Activated B cell treated with CpG ODN at 0.5 μM for 24 hours (primary cell): ENCODE measurements at regions not wholly inside any gene's neighbourhood (a gene's known extent, or its start where the extent isn't known, plus 50 kb on each side); places are given as distances from the start of the nearest gene placed in this dataset.

ENCODE experiments used
- ATAC-seq: fragments of 200-7000 bp; cut with Tn5 transposase; one replicate; pipeline ENCODE4 v1.10.0; 2021; ENCODE audit warnings: low read depth, mild to moderate bottlenecking, moderate library complexity
- CTCF ChIA-PET: fragments of 350-600 bp; sonication (Branson Sonifier 250); formaldehyde crosslinking; loops from one replicate; lab custom pipeline; 2021; ENCODE audit warnings: antibody characterized with exemption; lab: Charles Lee
- POLR2A ChIA-PET: fragments of 350-600 bp; sonication (Branson Sonifier 250); formaldehyde crosslinking; loops from one replicate; lab custom pipeline; 2021; ENCODE audit warnings: antibody characterized with exemption; lab: Charles Lee
- DNase-seq: peaks from one replicate; pipeline ENCODE4 v3.0.0; 2022
- H3K27ac Mint-ChIP-seq: one replicate; pipeline ENCODE4 v1.8.0; 2020; ENCODE audit warnings: mixed read lengths
- H3K27me3 Mint-ChIP-seq: one replicate; pipeline ENCODE4 v1.8.0; 2021; ENCODE audit warnings: mixed read lengths
- H3K36me3 Mint-ChIP-seq: one replicate; pipeline ENCODE4 v1.8.0; 2021; ENCODE audit warnings: low read depth, mixed read lengths
- H3K4me1 Mint-ChIP-seq: one replicate; pipeline ENCODE4 v1.8.0; 2021; ENCODE audit warnings: mixed read lengths
- H3K4me3 Mint-ChIP-seq: one replicate; pipeline ENCODE4 v1.8.0; 2020; ENCODE audit warnings: mild to moderate bottlenecking, mixed read lengths
- H3K9me3 Mint-ChIP-seq: one replicate; pipeline ENCODE4 v1.8.0; 2020; ENCODE audit warnings: mixed read lengths
- intact Hi-C: fragments of 100-400 bp; cut with micrococcal nuclease; formaldehyde crosslinking; loops from one replicate; pipeline ENCODE4 v1.15.1; 2024
- TF ChIP-seq, protein P1 (sequence below): fragments of 200-600 bp; IDR thresholded peaks from one replicate; pipeline ENCODE4 v1.8.0; 2022; ENCODE audit warnings: antibody characterized with exemption, mild to moderate bottlenecking

DNA sequence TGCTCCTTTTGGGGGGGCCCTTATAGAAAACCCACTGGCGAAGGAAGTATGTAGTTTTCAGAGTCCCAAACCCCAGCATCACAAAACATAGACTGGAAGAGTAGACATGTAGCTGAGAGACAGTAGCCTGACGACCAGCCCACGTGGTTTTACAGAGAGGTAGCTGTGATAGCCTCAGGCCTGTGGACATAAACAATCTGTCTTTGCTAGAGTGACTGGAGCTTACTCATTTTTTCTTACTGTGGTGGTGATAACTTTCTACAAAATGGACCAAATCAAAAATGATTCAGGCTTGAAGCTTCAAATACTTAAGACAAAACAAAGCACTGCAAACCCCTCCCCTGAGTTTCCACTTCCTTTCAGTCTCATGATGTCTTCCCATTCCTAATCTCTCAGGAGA lies 497.0 kb downstream of the RWDD3 start:
- Mint-ChIP-seq H3K36me3 (no peaks in the 10 kb centered on the region), H3K4me1 (no peaks in the 10 kb centered on the region), H3K27ac (no peak overlapping the region), H3K4me3 (no peak overlapping the region), H3K27me3 (no peaks in the 10 kb centered on the region), H3K9me3 (no peaks in the 10 kb centered on the region)
- TF ChIP-seq, protein P1, sequence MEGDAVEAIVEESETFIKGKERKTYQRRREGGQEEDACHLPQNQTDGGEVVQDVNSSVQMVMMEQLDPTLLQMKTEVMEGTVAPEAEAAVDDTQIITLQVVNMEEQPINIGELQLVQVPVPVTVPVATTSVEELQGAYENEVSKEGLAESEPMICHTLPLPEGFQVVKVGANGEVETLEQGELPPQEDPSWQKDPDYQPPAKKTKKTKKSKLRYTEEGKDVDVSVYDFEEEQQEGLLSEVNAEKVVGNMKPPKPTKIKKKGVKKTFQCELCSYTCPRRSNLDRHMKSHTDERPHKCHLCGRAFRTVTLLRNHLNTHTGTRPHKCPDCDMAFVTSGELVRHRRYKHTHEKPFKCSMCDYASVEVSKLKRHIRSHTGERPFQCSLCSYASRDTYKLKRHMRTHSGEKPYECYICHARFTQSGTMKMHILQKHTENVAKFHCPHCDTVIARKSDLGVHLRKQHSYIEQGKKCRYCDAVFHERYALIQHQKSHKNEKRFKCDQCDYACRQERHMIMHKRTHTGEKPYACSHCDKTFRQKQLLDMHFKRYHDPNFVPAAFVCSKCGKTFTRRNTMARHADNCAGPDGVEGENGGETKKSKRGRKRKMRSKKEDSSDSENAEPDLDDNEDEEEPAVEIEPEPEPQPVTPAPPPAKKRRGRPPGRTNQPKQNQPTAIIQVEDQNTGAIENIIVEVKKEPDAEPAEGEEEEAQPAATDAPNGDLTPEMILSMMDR, result no peak
- CTCF ChIA-PET, result no interaction called here
- intact Hi-C loops, result no loop called here
- POLR2A ChIA-PET, result no interaction called here
- no peak for DNase-seq
- no peak for ATAC-seq

DNA sequence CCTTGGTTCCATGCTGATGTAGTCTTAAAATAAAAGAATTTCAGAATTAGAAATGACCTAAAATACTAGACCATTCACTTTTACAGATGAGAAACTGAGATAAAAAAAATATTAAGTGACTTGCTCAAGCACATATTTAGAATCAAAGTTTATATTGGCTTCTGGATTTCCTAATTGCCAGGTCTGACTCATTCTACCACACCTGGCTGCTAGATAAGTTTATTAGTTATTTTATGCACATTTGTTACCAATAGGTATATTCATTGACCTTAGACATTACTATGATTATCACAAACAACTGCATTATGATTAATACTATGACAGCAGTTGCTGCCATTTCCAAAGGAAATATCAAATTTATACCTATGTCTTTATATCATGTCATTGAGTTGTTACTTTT lies 497.5 kb downstream of the RWDD3 start:
- no peaks in the 10 kb centered on the region for H3K36me3 Mint-ChIP-seq
- no peak overlapping the region for H3K4me3 Mint-ChIP-seq
- no peak overlapping the region for H3K27ac Mint-ChIP-seq
- ChIA-PET CTCF (no interaction called here), POLR2A (no interaction called here)
- H3K27me3 Mint-ChIP-seq, result no peaks in the 10 kb centered on the region
- DNase-seq (no peak), ATAC-seq (no peak)
- no peaks in the 10 kb centered on the region for H3K9me3 Mint-ChIP-seq
- no peaks in the 10 kb centered on the region for H3K4me1 Mint-ChIP-seq
- TF ChIP-seq, protein P1, result no peak
- intact Hi-C loops, result no loop called here

DNA sequence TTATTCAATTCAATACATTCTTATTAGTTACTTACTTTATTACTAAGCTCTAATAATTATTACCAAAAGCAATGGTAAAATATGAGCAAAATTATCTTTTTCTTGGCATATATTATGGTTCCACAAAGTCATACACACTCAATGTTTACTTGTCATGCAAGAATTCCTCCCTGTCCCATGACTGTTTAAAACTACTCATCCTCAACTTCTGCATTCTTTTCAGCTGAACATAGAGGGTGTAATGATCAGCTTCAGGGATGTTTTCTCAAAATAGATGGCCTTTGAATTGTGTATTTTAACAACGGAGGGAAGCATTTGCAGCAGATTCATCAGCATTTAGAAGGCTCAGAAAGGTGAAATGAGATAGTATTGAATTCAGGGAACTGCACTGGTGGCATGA lies 499.0 kb downstream of the RWDD3 start:
- TF ChIP-seq, protein P1, result no peak
- ATAC-seq, result no peak
- DNase-seq, result no peak
- intact Hi-C loops, result no loop called here
- H3K36me3 Mint-ChIP-seq, result no peaks in the 10 kb centered on the region
- ChIA-PET CTCF (no interaction called here), POLR2A (no interaction called here)
- no peaks in the 10 kb centered on the region for H3K4me1 Mint-ChIP-seq
- peaks cover 5% of the 10 kb centered on the region for H3K9me3 Mint-ChIP-seq
- H3K4me3 Mint-ChIP-seq, result no peak overlapping the region
- no peaks in the 10 kb centered on the region for H3K27me3 Mint-ChIP-seq
- H3K27ac Mint-ChIP-seq, result no peak overlapping the region

DNA sequence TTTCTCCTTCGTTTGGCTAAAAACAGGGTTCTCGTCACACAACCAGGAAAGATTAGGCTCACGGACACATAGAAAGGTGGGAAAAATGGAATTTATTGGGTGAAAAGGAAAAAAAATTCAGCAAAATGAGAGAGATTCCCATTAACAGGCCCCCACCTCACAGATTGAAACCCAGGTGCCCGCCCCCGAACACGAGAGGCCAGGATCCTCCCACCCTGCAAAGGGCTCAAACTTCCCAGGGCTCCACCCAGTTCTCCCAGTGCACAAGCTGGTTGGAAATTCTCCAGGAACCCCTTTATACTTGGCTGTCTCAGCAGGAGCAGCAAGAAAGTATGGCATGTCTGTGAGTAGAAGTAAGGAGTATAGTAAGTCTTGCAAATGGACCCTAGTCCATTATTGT lies 499.7 kb downstream of the RWDD3 start:
- no peak overlapping the region for H3K27ac Mint-ChIP-seq
- H3K4me3 Mint-ChIP-seq, result no peak overlapping the region
- H3K4me1 Mint-ChIP-seq, result no peaks in the 10 kb centered on the region
- no peak for ATAC-seq
- intact Hi-C loops, result no loop called here
- H3K27me3 Mint-ChIP-seq, result no peaks in the 10 kb centered on the region
- no peaks in the 10 kb centered on the region for H3K36me3 Mint-ChIP-seq
- POLR2A ChIA-PET, result no interaction called here
- CTCF ChIA-PET, result no interaction called here
- H3K9me3 Mint-ChIP-seq, result peaks cover 5% of the 10 kb centered on the region
- DNase-seq, result no peak
- TF ChIP-seq, protein P1, result no peak

DNA sequence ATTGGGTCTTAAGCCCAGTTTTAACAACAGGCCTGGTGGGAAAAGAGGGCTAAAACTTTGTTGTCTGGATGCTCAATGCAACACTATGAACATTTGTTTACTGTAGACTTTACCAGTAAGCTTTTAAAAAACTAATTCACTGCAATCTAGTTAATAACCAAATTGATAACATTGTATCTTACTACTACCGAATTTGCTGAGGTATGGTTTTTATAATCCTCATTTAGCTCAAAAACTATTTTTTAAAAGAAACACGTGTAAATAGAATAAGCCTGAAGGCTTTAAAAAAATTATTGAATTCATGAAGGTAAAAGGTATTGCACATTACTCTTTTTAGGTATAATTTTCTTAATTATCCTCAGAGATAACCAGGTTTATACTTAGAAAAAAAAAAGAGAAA lies 500.6 kb downstream of the RWDD3 start:
- no peak overlapping the region for H3K27ac Mint-ChIP-seq
- no peaks in the 10 kb centered on the region for H3K4me1 Mint-ChIP-seq
- no peaks in the 10 kb centered on the region for H3K27me3 Mint-ChIP-seq
- intact Hi-C loops, result no loop called here
- ChIA-PET CTCF (no interaction called here), POLR2A (no interaction called here)
- no peaks in the 10 kb centered on the region for H3K36me3 Mint-ChIP-seq
- DNase-seq (no peak), ATAC-seq (no peak)
- peaks cover 5% of the 10 kb centered on the region for H3K9me3 Mint-ChIP-seq
- H3K4me3 Mint-ChIP-seq, result no peak overlapping the region
- TF ChIP-seq, protein P1, result no peak
